ENCODE measurements at regions not wholly inside any gene's neighbourhood (a gene's known extent, or its start where the extent isn't known, plus 50 kb on each side); places are given as distances from the start of the nearest gene placed in this dataset.

- Histone ChIP-seq H3K36me3 (no peaks in the 10 kb centered on the region), H3K27ac (no peak overlapping the region), H3K9me3 (peaks cover 0 to 21% (median 11%) of the 10 kb centered on the region in 4 donors), H3K4me3 (no peak overlapping the region), H3K27me3 (no peaks in the 10 kb centered on the region), H3K4me1 (peaks cover 0 to 7% (median 0%) of the 10 kb centered on the region in 4 donors)
- DNase-seq, result no peak
- intact Hi-C loops (cut with DNase I; ENCODE audit: low total_unique reads), result no loop called here
- TF ChIP-seq POLR2A (IDR thresholded peaks at IDR 0.05), result no peak
- TF ChIP-seq POLR2AphosphoS5 (IDR thresholded peaks at IDR 0.05), result no peak
- TF ChIP-seq EP300 (IDR thresholded peaks at IDR 0.05), result no peak
- no peak for TF ChIP-seq CTCF (IDR thresholded peaks at IDR 0.05)
- 84 to 91% (median 87%) methylated on average over 1 of the region's 1 CpG for WGBS, 5 donors
Observed at GRCh38 chr2:171244466-171244969, 83.8 kb upstream of the TLK1 start.

- intact Hi-C loops (cut with DNase I; ENCODE audit: low total_unique reads), result no loop called here
- Histone ChIP-seq H3K27me3 (no peaks in the 10 kb centered on the region), H3K4me3 (no peak overlapping the region), H3K27ac (no peak overlapping the region), H3K9me3 (peaks cover 0 to 21% (median 11%) of the 10 kb centered on the region in 4 donors), H3K4me1 (no peaks in the 10 kb centered on the region), H3K36me3 (no peaks in the 10 kb centered on the region)
- 66 to 80% (median 67%) methylated on average over 1 of the region's 1 CpG for WGBS, 5 donors
- no peak for DNase-seq
- TF ChIP-seq EP300 (IDR thresholded peaks at IDR 0.05) (no peak), CTCF (IDR thresholded peaks at IDR 0.05) (no peak), POLR2AphosphoS5 (IDR thresholded peaks at IDR 0.05) (no peak), POLR2A (IDR thresholded peaks at IDR 0.05) (no peak)
Observed at GRCh38 chr2:171241771-171242170, 81.1 kb upstream of the TLK1 start.

- no peak for DNase-seq
- Histone ChIP-seq H3K4me3 (no peak overlapping the region), H3K9me3 (no peaks in the 10 kb centered on the region), H3K4me1 (no peaks in the 10 kb centered on the region), H3K27ac (no peak overlapping the region), H3K36me3 (no peaks in the 10 kb centered on the region), H3K27me3 (no peaks in the 10 kb centered on the region)
- 72 to 87% (median 75%) methylated on average over 4 of the region's 4 CpGs for WGBS, 5 donors
- no peak for TF ChIP-seq POLR2A (IDR thresholded peaks at IDR 0.05)
- TF ChIP-seq CTCF (IDR thresholded peaks at IDR 0.05), result no peak
- no peak for TF ChIP-seq EP300 (IDR thresholded peaks at IDR 0.05)
- intact Hi-C loops (cut with DNase I; ENCODE audit: low total_unique reads), result no loop called here
Observed at GRCh38 chr2:171238946-171239345, 78.3 kb upstream of the TLK1 start.

GRCh38 chr2:171237751-171238505 is 77.2 kb upstream of the TLK1 start:
- no peak for TF ChIP-seq POLR2A (IDR thresholded peaks at IDR 0.05)
- TF ChIP-seq POLR2AphosphoS5 (IDR thresholded peaks at IDR 0.05), result no peak
- TF ChIP-seq EP300 (IDR thresholded peaks at IDR 0.05), result no peak
- TF ChIP-seq CTCF (IDR thresholded peaks at IDR 0.05), result no peak
- DNase-seq, result no peak
- H3K27ac ChIP-seq, result no peak overlapping the region

More at GRCh38 chr2:171237751-171238505, 77.2 kb upstream of the TLK1 start:
- Histone ChIP-seq H3K9me3 (no peaks in the 10 kb centered on the region), H3K36me3 (no peaks in the 10 kb centered on the region), H3K27me3 (no peaks in the 10 kb centered on the region), H3K4me3 (no peak overlapping the region), H3K4me1 (no peaks in the 10 kb centered on the region)
- WGBS, 5 donors, result 74 to 85% (median 83%) methylated on average over 5 of the region's 5 CpGs
- intact Hi-C loops (cut with DNase I; ENCODE audit: low total_unique reads), result no loop called here
